IPS DF 6.9 (cell line): ENCODE measurements at regions not wholly inside any gene's neighbourhood (a gene's known extent, or its start where the extent isn't known, plus 50 kb on each side); places are given as distances from the start of the nearest gene placed in this dataset.
"Not testable (repeated sequence)": the region's sequence is repeated elsewhere in the genome, so short reads cannot be mapped to it uniquely, and the experiment has no call there.

ENCODE experiments used
- DNase-seq: peaks from one replicate; pipeline ENCODE4 v3.0.0-alpha.2; 2013; ENCODE audit warnings: low read depth, low spot score
- H3K27ac ChIP-seq: one replicate; pipeline ENCODE4 v1.5.1; 2013; ENCODE audit warnings: low read length, control low read depth
- H3K27me3 ChIP-seq: 2 replicates; pipeline ENCODE4 v1.6.1; 2013; ENCODE audit warnings: mild to moderate bottlenecking, low read length; ENCODE audit not compliant: control insufficient read depth, insufficient read depth
- H3K36me3 ChIP-seq: 2 replicates; pipeline ENCODE4 v1.6.1; 2013; ENCODE audit warnings: low read length; ENCODE audit not compliant: control insufficient read depth, insufficient read depth
- H3K4me1 ChIP-seq: 2 replicates; pipeline ENCODE4 v1.6.1; 2013; ENCODE audit warnings: low read length; ENCODE audit not compliant: control insufficient read depth, insufficient read depth
- H3K4me3 ChIP-seq: 2 replicates; pipeline ENCODE4 v1.5.1; 2013; ENCODE audit warnings: mild to moderate bottlenecking, low read length
- H3K9me3 ChIP-seq: 2 replicates; pipeline ENCODE4 v1.6.1; 2013; ENCODE audit warnings: low read length, inconsistent platforms; ENCODE audit not compliant: control insufficient read depth, insufficient read depth
- WGBS: extraction: QIAGEN DNeasy Blood & Tissue Kit; methylation state at CpG from one replicate; pipeline ENCODE4 v1.1.7; 2013; ENCODE audit warnings: mixed read lengths, missing lambda C conversion rate; ENCODE audit not compliant: insufficient read length, insufficient coverage; 5-methylcytosine and 5-hydroxymethylcytosine counted together

- H3K4me1 ChIP-seq: no peaks in the 10 kb centered on the region
- no peaks in the 10 kb centered on the region for H3K27me3 ChIP-seq
- 100% methylated on average over 1 of the region's 2 CpGs for WGBS
- H3K27ac ChIP-seq: no peak overlapping the region
- DNase-seq: no peak
- peaks cover 3% of the 10 kb centered on the region; the same call in 1 of the 2 replicates for H3K9me3 ChIP-seq
- no peak overlapping the region for H3K4me3 ChIP-seq
- H3K36me3 ChIP-seq: no peaks in the 10 kb centered on the region
These were observed 123.3 kb upstream of the GRM7 start for GRCh38 chr3:6737630-6738029.

GRCh38 chr3:6739288-6739687, 121.6 kb upstream of the GRM7 start:
- H3K36me3 ChIP-seq: no peaks in the 10 kb centered on the region
- peaks cover 3% of the 10 kb centered on the region; the same call in 1 of the 2 replicates for H3K9me3 ChIP-seq
- WGBS: no CpG with 5 or more reads among the region's 3 CpGs
- H3K27me3 ChIP-seq: no peaks in the 10 kb centered on the region
- H3K4me1 ChIP-seq: no peaks in the 10 kb centered on the region
- no peak overlapping the region for H3K27ac ChIP-seq
- H3K4me3 ChIP-seq: no peak overlapping the region
- DNase-seq: peak; percentile 2

GRCh38 chr3:6743067-6743720, 117.7 kb upstream of the GRM7 start:
- no CpG with 5 or more reads among the region's 7 CpGs for WGBS
- Histone ChIP-seq H3K4me3 (no peak overlapping the region), H3K36me3 (no peaks in the 10 kb centered on the region), H3K9me3 (0 out of 2 replicates have a peak, but pooled peaks cover 2% of the 10 kb centered on the region), H3K4me1 (no peaks in the 10 kb centered on the region), H3K27me3 (no peaks in the 10 kb centered on the region), H3K27ac (no peak overlapping the region)
- DNase-seq: no peak

GRCh38 chr3:6746443-6746842, 114.5 kb upstream of the GRM7 start:
- no CpG with 5 or more reads among the region's 9 CpGs for WGBS
- no peaks in the 10 kb centered on the region for H3K27me3 ChIP-seq
- H3K9me3 ChIP-seq: 0 out of 2 replicates have a peak, but pooled peaks cover 2% of the 10 kb centered on the region
- H3K4me3 ChIP-seq: no peak overlapping the region
- no peak overlapping the region for H3K27ac ChIP-seq
- no peak for DNase-seq
- no peaks in the 10 kb centered on the region for H3K36me3 ChIP-seq
- H3K4me1 ChIP-seq: no peaks in the 10 kb centered on the region

- H3K27me3 ChIP-seq: no peaks in the 10 kb centered on the region
- H3K9me3 ChIP-seq: 0 out of 2 replicates have a peak, but pooled peaks cover 2% of the 10 kb centered on the region
- no peaks in the 10 kb centered on the region for H3K4me1 ChIP-seq
- no peaks in the 10 kb centered on the region for H3K36me3 ChIP-seq
- H3K4me3 ChIP-seq: no peak overlapping the region
- WGBS: no CpG with 5 or more reads among the region's 4 CpGs
- H3K27ac ChIP-seq: no peak overlapping the region
- no peak for DNase-seq
These were observed 113.9 kb upstream of the GRM7 start for GRCh38 chr3:6747017-6747416.

- DNase-seq: no peak
- H3K27me3 ChIP-seq: no peaks in the 10 kb centered on the region
- no peaks in the 10 kb centered on the region for H3K36me3 ChIP-seq
- H3K4me3 ChIP-seq: no peak overlapping the region
- H3K9me3 ChIP-seq: 0 out of 2 replicates have a peak, but pooled peaks cover 2% of the 10 kb centered on the region
- H3K27ac ChIP-seq: no peak overlapping the region
- H3K4me1 ChIP-seq: no peaks in the 10 kb centered on the region
These were observed 110.1 kb upstream of the GRM7 start for GRCh38 chr3:6750782-6751181.

GRCh38 chr3:6753536-6753935, 107.4 kb upstream of the GRM7 start:
- WGBS: no CpG with 5 or more reads among the region's 2 CpGs
- DNase-seq: no peak

GRCh38 chr3:6769532-6770396, 91.2 kb upstream of the GRM7 start:
- H3K9me3 ChIP-seq, H3K4me1 ChIP-seq, DNase-seq, H3K4me3 ChIP-seq, H3K27ac ChIP-seq, H3K36me3 ChIP-seq, H3K27me3 ChIP-seq: not testable (repeated sequence)
- WGBS: no CpG with 5 or more reads among the region's 32 CpGs

More at GRCh38 chr3:6753536-6753935, 107.4 kb upstream of the GRM7 start:
- H3K27me3 ChIP-seq: no peaks in the 10 kb centered on the region
- no peak overlapping the region for H3K27ac ChIP-seq
- H3K4me3 ChIP-seq: no peak overlapping the region
- no peaks in the 10 kb centered on the region for H3K36me3 ChIP-seq
- H3K9me3 ChIP-seq: no peaks in the 10 kb centered on the region
- H3K4me1 ChIP-seq: no peaks in the 10 kb centered on the region

- no peaks in the 10 kb centered on the region for H3K9me3 ChIP-seq
- H3K27me3 ChIP-seq: no peaks in the 10 kb centered on the region
- no peaks in the 10 kb centered on the region for H3K4me1 ChIP-seq
- no peak overlapping the region for H3K4me3 ChIP-seq
- H3K36me3 ChIP-seq: no peaks in the 10 kb centered on the region
- no peak overlapping the region for H3K27ac ChIP-seq
- DNase-seq: no peak
These were observed 90.6 kb upstream of the GRM7 start for GRCh38 chr3:6770397-6770690.

GRCh38 chr3:6771171-6771570, 89.7 kb upstream of the GRM7 start:
- WGBS: no CpG with 5 or more reads among the region's 5 CpGs
- no peak for DNase-seq

GRCh38 chr3:6779140-6779539, 81.8 kb upstream of the GRM7 start:
- no CpG with 5 or more reads among the region's 6 CpGs for WGBS
- no peaks in the 10 kb centered on the region for H3K36me3 ChIP-seq
- no peak overlapping the region for H3K4me3 ChIP-seq
- DNase-seq: no peak
- H3K4me1 ChIP-seq: no peaks in the 10 kb centered on the region
- no peaks in the 10 kb centered on the region; the same call in 1 of the 2 replicates for H3K9me3 ChIP-seq
- H3K27ac ChIP-seq: no peak overlapping the region
- H3K27me3 ChIP-seq: no peaks in the 10 kb centered on the region

More at GRCh38 chr3:6771171-6771570, 89.7 kb upstream of the GRM7 start:
- Histone ChIP-seq H3K9me3 (no peaks in the 10 kb centered on the region), H3K36me3 (no peaks in the 10 kb centered on the region), H3K4me1 (no peaks in the 10 kb centered on the region), H3K27ac (no peak overlapping the region), H3K27me3 (no peaks in the 10 kb centered on the region), H3K4me3 (no peak overlapping the region)
